ENCODE measurements at regions not wholly inside any gene's neighbourhood (a gene's known extent, or its start where the extent isn't known, plus 50 kb on each side); places are given as distances from the start of the nearest gene placed in this dataset.

- Histone ChIP-seq H3K4me3 (ENCODE audit: low read depth in 1 of 3, low read length in 3 of 3) (no peak overlapping the region), H3K9me3 (ENCODE audit: control insufficient read depth in 4 of 4, low read length in 3 of 4) (no peaks in the 10 kb centered on the region), H3K27me3 (ENCODE audit: control insufficient read depth in 4 of 4, insufficient read depth in 4 of 4, low read length in 3 of 4) (no peaks in the 10 kb centered on the region), H3K27ac (ENCODE audit: low read depth in 1 of 2, low read length in 2 of 2) (no peak overlapping the region), H3K36me3 (ENCODE audit: control insufficient read depth in 4 of 4, insufficient read depth in 3 of 4, low read depth in 1 of 4, low read length in 3 of 4) (no peaks in the 10 kb centered on the region), H3K4me1 (ENCODE audit: control insufficient read depth in 4 of 4, insufficient read depth in 4 of 4, low read length in 3 of 4) (no peaks in the 10 kb centered on the region), H3K9ac (ENCODE audit: low read depth in 1 of 2, low read length in 2 of 2) (no peak overlapping the region)
- TF ChIP-seq GABPA (IDR thresholded peaks at IDR 0.05 in 1 of 2, conservative IDR thresholded peaks at IDR 0.05 in 1 of 2), result no peak
- TF ChIP-seq TAF1 (conservative IDR thresholded peaks at IDR 0.05), result no peak
- TF ChIP-seq CTCF (IDR thresholded peaks at IDR 0.05; ENCODE audit: low read depth, low read length, missing input control), result no peak
- TF ChIP-seq NR2F2 (IDR thresholded peaks at IDR 0.05), result no peak
- TF ChIP-seq RXRA (IDR thresholded peaks at IDR 0.05), result no peak
- no peak for TF ChIP-seq EGR1 (IDR thresholded peaks at IDR 0.05; ENCODE audit: low read depth in 2 of 2)
- TF ChIP-seq HNF4G (IDR thresholded peaks at IDR 0.05), result no peak
- TF ChIP-seq FOXA1 (IDR thresholded peaks at IDR 0.05), result no peak
- no peak for TF ChIP-seq RAD21 (IDR thresholded peaks at IDR 0.05)
- no peak for TF ChIP-seq ZBTB33 (IDR thresholded peaks at IDR 0.05)
- TF ChIP-seq SP1 (IDR thresholded peaks at IDR 0.05), result no peak
- no peak for TF ChIP-seq HNF4A (conservative IDR thresholded peaks at IDR 0.05)
- no peak for TF ChIP-seq MAX (IDR thresholded peaks at IDR 0.05)
- no peak for TF ChIP-seq JUND (IDR thresholded peaks at IDR 0.05)
- TF ChIP-seq ATF3 (IDR thresholded peaks at IDR 0.05), result no peak
- TF ChIP-seq YY1 (IDR thresholded peaks at IDR 0.05), result no peak
- TF ChIP-seq REST (IDR thresholded peaks at IDR 0.05), result no peak
- TF ChIP-seq FOXA2 (IDR thresholded peaks at IDR 0.05), result no peak
- 60% methylated on average over 1 of the region's 1 CpG for WGBS
- no peak for DNase-seq (ENCODE audit: low spot score)
Observed at GRCh38 chr12:73950507-73950906, 587.1 kb upstream of the ATXN7L3B start.
